Astrocyte (in vitro differentiated cells and primary cell): ENCODE measurements at regions not wholly inside any gene's neighbourhood (a gene's known extent, or its start where the extent isn't known, plus 50 kb on each side); places are given as distances from the start of the nearest gene placed in this dataset.

Experiments used
- DNase-seq: peaks from one replicate; pipeline ENCODE4 v3.0.0-alpha.2; 2010; ENCODE audit warnings: low read depth
- FAIRE-seq: peaks from 2 replicates; lab custom pipeline; 2011; peaks lifted over from hg19 to GRCh38; lab: Jason Lieb, UNC
- H2AFZ ChIP-seq: 2 replicates; pipeline ENCODE4 v1.6.0; 2012; ENCODE audit warnings: low read depth, low read length, inconsistent platforms
- H3K27ac ChIP-seq: 2 replicates; pipeline ENCODE4 v1.5.1; 2011; ENCODE audit warnings: low read depth, low read length, inconsistent platforms
- H3K27me3 ChIP-seq: 2 replicates; pipeline ENCODE4 v1.6.0; 2011; ENCODE audit warnings: low read length, inconsistent platforms; ENCODE audit not compliant: insufficient read depth
- H3K36me3 ChIP-seq: 2 replicates; pipeline ENCODE4 v1.5.1; 2011; ENCODE audit warnings: low read length, inconsistent platforms; ENCODE audit not compliant: insufficient read depth
- H3K4me1 ChIP-seq: 2 replicates; pipeline ENCODE4 v1.5.1; 2011; ENCODE audit warnings: low read length, inconsistent platforms; ENCODE audit not compliant: insufficient read depth
- H3K4me2 ChIP-seq: 2 replicates; pipeline ENCODE4 v1.6.0; 2012; ENCODE audit warnings: low read length, inconsistent platforms
- H3K4me3 ChIP-seq: 2 replicates; pipeline ENCODE4 v1.5.1; 2011; ENCODE audit warnings: low read depth, mild to moderate bottlenecking, low read length, inconsistent platforms; ENCODE audit not compliant: insufficient read depth
- H3K79me2 ChIP-seq: 2 replicates; pipeline ENCODE4 v1.6.0; 2012; ENCODE audit warnings: mild to moderate bottlenecking, low read length, inconsistent platforms; ENCODE audit not compliant: insufficient read depth
- H3K9ac ChIP-seq: 2 replicates; pipeline ENCODE4 v1.6.0; 2012; ENCODE audit warnings: mild to moderate bottlenecking, low read length, inconsistent platforms
- H3K9me3 ChIP-seq: 2 replicates; pipeline ENCODE4 v1.5.1; 2012; ENCODE audit warnings: low read depth, mild to moderate bottlenecking, low read length, inconsistent platforms; ENCODE audit not compliant: insufficient read depth
- H4K20me1 ChIP-seq: 2 replicates; pipeline ENCODE4 v1.6.0; 2012; ENCODE audit warnings: low read length, inconsistent platforms; ENCODE audit not compliant: insufficient read depth
- H3K27ac Mint-ChIP-seq: one replicate; pipeline ENCODE4 v1.8.0; 2021; ENCODE audit warnings: mild to moderate bottlenecking, mixed read lengths; ENCODE audit not compliant: unreplicated experiment
- H3K27me3 Mint-ChIP-seq: one replicate; pipeline ENCODE4 v1.8.0; 2021; ENCODE audit warnings: low read depth, mixed read lengths; ENCODE audit not compliant: unreplicated experiment
- H3K36me3 Mint-ChIP-seq: one replicate; pipeline ENCODE4 v1.8.0; 2021; ENCODE audit warnings: low read depth, mixed read lengths; ENCODE audit not compliant: unreplicated experiment
- H3K4me1 Mint-ChIP-seq: one replicate; pipeline ENCODE4 v1.8.0; 2021; ENCODE audit warnings: low read depth, mixed read lengths; ENCODE audit not compliant: unreplicated experiment
- H3K4me3 Mint-ChIP-seq: one replicate; pipeline ENCODE4 v1.8.0; 2021; ENCODE audit warnings: mild to moderate bottlenecking, moderate library complexity, mixed read lengths; ENCODE audit not compliant: unreplicated experiment
- H3K9me3 Mint-ChIP-seq: one replicate; pipeline ENCODE4 v1.8.0; 2021; ENCODE audit warnings: mild to moderate bottlenecking, mixed read lengths; ENCODE audit not compliant: unreplicated experiment
- CTCF ChIP-seq: IDR thresholded peaks from 2 replicates; pipeline ENCODE4 v1.5.1; 2011; ENCODE audit warnings: low read depth, mild to moderate bottlenecking, inconsistent platforms, low read length, moderate library complexity; ENCODE audit not compliant: insufficient read depth
- EZH2 ChIP-seq: IDR thresholded peaks from 2 replicates; pipeline ENCODE4 v1.6.1; 2012; ENCODE audit warnings: mild to moderate bottlenecking, low read length, inconsistent platforms; ENCODE audit not compliant: insufficient read depth

- Histone ChIP-seq H3K4me1 (no peaks in the 10 kb centered on the region), H3K4me2 (no peak overlapping the region), H2AFZ (no peak overlapping the region), H3K36me3 (no peaks in the 10 kb centered on the region), H3K4me3 (no peak overlapping the region), H3K27ac (no peak overlapping the region), H3K79me2 (no peaks in the 10 kb centered on the region), H3K9me3 (no peaks in the 10 kb centered on the region), H4K20me1 (no peaks in the 10 kb centered on the region), H3K9ac (no peak overlapping the region), H3K27me3 (no peaks in the 10 kb centered on the region)
- TF ChIP-seq EZH2 (no peak), CTCF (no peak)
- no peak for DNase-seq
- Mint-ChIP-seq H3K27ac (no peak overlapping the region), H3K4me3 (no peak overlapping the region), H3K27me3 (peaks cover 9% of the 10 kb centered on the region), H3K36me3 (peaks cover 1% of the 10 kb centered on the region), H3K4me1 (no peaks in the 10 kb centered on the region), H3K9me3 (peaks cover 3% of the 10 kb centered on the region)
- FAIRE-seq = no peak
Observed at GRCh38 chr3:43907508-43907858, 216.7 kb downstream of the ABHD5 start.

GRCh38 chr3:43908456-43908855, 217.7 kb downstream of the ABHD5 start:
- no peaks in the 10 kb centered on the region for H3K9me3 ChIP-seq
- Mint-ChIP-seq H3K4me1 (no peaks in the 10 kb centered on the region), H3K4me3 (no peak overlapping the region), H3K9me3 (peaks cover 3% of the 10 kb centered on the region), H3K27me3 (peaks cover 10% of the 10 kb centered on the region), H3K27ac (no peak overlapping the region), H3K36me3 (peaks cover 1% of the 10 kb centered on the region)
- H3K27ac ChIP-seq = no peak overlapping the region
- no peaks in the 10 kb centered on the region for H4K20me1 ChIP-seq
- no peak for FAIRE-seq
- no peak for DNase-seq
- H2AFZ ChIP-seq = no peak overlapping the region
- no peaks in the 10 kb centered on the region for H3K27me3 ChIP-seq
- H3K4me1 ChIP-seq = no peaks in the 10 kb centered on the region
- H3K9ac ChIP-seq = no peak overlapping the region
- no peaks in the 10 kb centered on the region for H3K36me3 ChIP-seq
- H3K4me2 ChIP-seq = no peak overlapping the region
- H3K4me3 ChIP-seq = no peak overlapping the region
- TF ChIP-seq CTCF (no peak), EZH2 (no peak)
- no peaks in the 10 kb centered on the region for H3K79me2 ChIP-seq

GRCh38 chr3:43909149-43909548, 218.4 kb downstream of the ABHD5 start:
- peaks cover 3% of the 10 kb centered on the region for H3K9me3 Mint-ChIP-seq
- no peak overlapping the region for H3K4me3 ChIP-seq
- H3K27ac ChIP-seq = no peak overlapping the region
- H3K27ac Mint-ChIP-seq = peak overlapping the region; percentile 18
- H3K4me1 ChIP-seq = no peaks in the 10 kb centered on the region
- H3K9me3 ChIP-seq = no peaks in the 10 kb centered on the region
- H3K4me3 Mint-ChIP-seq = no peak overlapping the region
- FAIRE-seq (no peak), DNase-seq (no peak)
- H3K36me3 ChIP-seq = no peaks in the 10 kb centered on the region
- no peak overlapping the region for H2AFZ ChIP-seq
- TF ChIP-seq EZH2 (no peak), CTCF (no peak)
- no peaks in the 10 kb centered on the region for H4K20me1 ChIP-seq
- no peak overlapping the region for H3K4me2 ChIP-seq
- no peaks in the 10 kb centered on the region for H3K79me2 ChIP-seq
- H3K4me1 Mint-ChIP-seq = no peaks in the 10 kb centered on the region
- H3K9ac ChIP-seq = no peak overlapping the region
- peaks cover 1% of the 10 kb centered on the region for H3K36me3 Mint-ChIP-seq
- H3K27me3 ChIP-seq = no peaks in the 10 kb centered on the region
- peaks cover 12% of the 10 kb centered on the region for H3K27me3 Mint-ChIP-seq
